RWPE2 (cell line): ENCODE measurements at regions not wholly inside any gene's neighbourhood (a gene's known extent, or its start where the extent isn't known, plus 50 kb on each side); places are given as distances from the start of the nearest gene placed in this dataset.

Experiments
- ATAC-seq: fragments of 200-7000 bp; cut with Tn5 transposase; 3 replicates; pipeline ENCODE4 v1.9.1; 2021; ENCODE audit warnings: low read depth
- DNase-seq: peaks from one replicate; pipeline ENCODE4 v3.0.0-alpha.2; 2020; ENCODE audit warnings: low spot score
- H3K27ac ChIP-seq: fragments of 450-650 bp; 2 replicates; pipeline ENCODE4 v1.5.1; 2017; ENCODE audit warnings: mild to moderate bottlenecking; ENCODE audit not compliant: poor library complexity, severe bottlenecking
- H3K27me3 ChIP-seq: fragments of 250-450 bp; sonication (Bioruptor Pico); 2 replicates; pipeline ENCODE4 v1.5.1; 2021; ENCODE audit warnings: mild to moderate bottlenecking, moderate library complexity; ENCODE audit not compliant: insufficient read depth, poor library complexity, severe bottlenecking
- H3K36me3 ChIP-seq: fragments of 250-450 bp; sonication (Bioruptor Pico); 2 replicates; pipeline ENCODE4 v1.5.1; 2020; ENCODE audit warnings: low read depth, mild to moderate bottlenecking, moderate library complexity
- H3K4me1 ChIP-seq: fragments of 250-450 bp; sonication (Bioruptor Pico); 2 replicates; pipeline ENCODE4 v1.5.1; 2021; ENCODE audit warnings: mild to moderate bottlenecking, moderate library complexity; ENCODE audit not compliant: insufficient read depth, poor library complexity, severe bottlenecking
- H3K4me3 ChIP-seq: fragments of 250-450 bp; sonication (Bioruptor Pico); 2 replicates; pipeline ENCODE4 v1.5.1; 2021; ENCODE audit warnings: mild to moderate bottlenecking, moderate library complexity; ENCODE audit not compliant: severe bottlenecking
- H3K9me3 ChIP-seq: fragments of 250-450 bp; sonication (Bioruptor Pico); 2 replicates; pipeline ENCODE4 v1.5.1; 2021; ENCODE audit warnings: mild to moderate bottlenecking, moderate library complexity; ENCODE audit not compliant: severe bottlenecking
- CTCF ChIP-seq: fragments of 450-650 bp; IDR thresholded peaks from one replicate; pipeline ENCODE4 v1.5.1; 2017; ENCODE audit warnings: mild to moderate bottlenecking, moderate library complexity; ENCODE audit not compliant: poor library complexity, severe bottlenecking

GRCh38 chr2:22326250-22326649 lies 1058.7 kb upstream of the KLHL29 start:
- H3K27me3 ChIP-seq = no peaks in the 10 kb centered on the region
- DNase-seq = no peak
- H3K4me3 ChIP-seq = no peak overlapping the region
- no peaks in the 10 kb centered on the region for H3K36me3 ChIP-seq
- ATAC-seq = no peak
- H3K4me1 ChIP-seq = no peaks in the 10 kb centered on the region
- TF ChIP-seq CTCF = no peak
- no peak overlapping the region for H3K27ac ChIP-seq
- H3K9me3 ChIP-seq = no peaks in the 10 kb centered on the region

- no peak for DNase-seq
- no peak for ATAC-seq
- H3K9me3 ChIP-seq = no peaks in the 10 kb centered on the region
- no peak overlapping the region for H3K4me3 ChIP-seq
- no peaks in the 10 kb centered on the region for H3K36me3 ChIP-seq
- H3K27ac ChIP-seq = no peak overlapping the region
- TF ChIP-seq CTCF = no peak
- H3K27me3 ChIP-seq = no peaks in the 10 kb centered on the region
- no peaks in the 10 kb centered on the region for H3K4me1 ChIP-seq
These were observed 1055.5 kb upstream of the KLHL29 start for GRCh38 chr2:22329211-22330154.

GRCh38 chr2:22336414-22336813 lies 1048.6 kb upstream of the KLHL29 start:
- no peaks in the 10 kb centered on the region for H3K36me3 ChIP-seq
- DNase-seq = no peak
- no peak overlapping the region for H3K27ac ChIP-seq

GRCh38 chr2:22340716-22341115 lies 1044.3 kb upstream of the KLHL29 start:
- TF ChIP-seq CTCF = no peak
- Histone ChIP-seq H3K36me3 (no peaks in the 10 kb centered on the region), H3K9me3 (no peaks in the 10 kb centered on the region), H3K27ac (no peak overlapping the region), H3K4me1 (no peaks in the 10 kb centered on the region), H3K4me3 (no peak overlapping the region), H3K27me3 (no peaks in the 10 kb centered on the region)
- ATAC-seq = no peak
- DNase-seq = no peak

More at GRCh38 chr2:22336414-22336813, 1048.6 kb upstream of the KLHL29 start:
- ATAC-seq = no peak
- Histone ChIP-seq H3K4me3 (no peak overlapping the region), H3K4me1 (no peaks in the 10 kb centered on the region), H3K9me3 (no peaks in the 10 kb centered on the region), H3K27me3 (no peaks in the 10 kb centered on the region)
- no peak for TF ChIP-seq CTCF

- ATAC-seq = no peak
- H3K27me3 ChIP-seq = no peaks in the 10 kb centered on the region
- no peak for DNase-seq
- H3K4me1 ChIP-seq = no peaks in the 10 kb centered on the region
- no peak overlapping the region for H3K4me3 ChIP-seq
- no peaks in the 10 kb centered on the region for H3K36me3 ChIP-seq
- no peak overlapping the region for H3K27ac ChIP-seq
- no peaks in the 10 kb centered on the region for H3K9me3 ChIP-seq
- TF ChIP-seq CTCF = no peak
These were observed 1037.7 kb upstream of the KLHL29 start for GRCh38 chr2:22347306-22347705.
